IPS DF 6.9 (cell line): ENCODE measurements at regions not wholly inside any gene's neighbourhood (a gene's known extent, or its start where the extent isn't known, plus 50 kb on each side); places are given as distances from the start of the nearest gene placed in this dataset.

Source experiments
- DNase-seq: peaks from one replicate; pipeline ENCODE4 v3.0.0-alpha.2; 2013; ENCODE audit warnings: low read depth, low spot score
- H3K27ac ChIP-seq: one replicate; pipeline ENCODE4 v1.5.1; 2013; ENCODE audit warnings: low read length, control low read depth
- H3K27me3 ChIP-seq: 2 replicates; pipeline ENCODE4 v1.6.1; 2013; ENCODE audit warnings: mild to moderate bottlenecking, low read length; ENCODE audit not compliant: control insufficient read depth, insufficient read depth
- H3K36me3 ChIP-seq: 2 replicates; pipeline ENCODE4 v1.6.1; 2013; ENCODE audit warnings: low read length; ENCODE audit not compliant: control insufficient read depth, insufficient read depth
- H3K4me1 ChIP-seq: 2 replicates; pipeline ENCODE4 v1.6.1; 2013; ENCODE audit warnings: low read length; ENCODE audit not compliant: control insufficient read depth, insufficient read depth
- H3K4me3 ChIP-seq: 2 replicates; pipeline ENCODE4 v1.5.1; 2013; ENCODE audit warnings: mild to moderate bottlenecking, low read length
- H3K9me3 ChIP-seq: 2 replicates; pipeline ENCODE4 v1.6.1; 2013; ENCODE audit warnings: low read length, inconsistent platforms; ENCODE audit not compliant: control insufficient read depth, insufficient read depth
- WGBS: extraction: QIAGEN DNeasy Blood & Tissue Kit; methylation state at CpG from one replicate; pipeline ENCODE4 v1.1.7; 2013; ENCODE audit warnings: mixed read lengths, missing lambda C conversion rate; ENCODE audit not compliant: insufficient read length, insufficient coverage; 5-methylcytosine and 5-hydroxymethylcytosine counted together

GRCh38 chr16:22677024-22677830 is 136.7 kb upstream of the HS3ST2 start:
- H3K4me3 ChIP-seq, result no peak overlapping the region
- no peak for DNase-seq
- no peaks in the 10 kb centered on the region for H3K36me3 ChIP-seq
- no peaks in the 10 kb centered on the region for H3K9me3 ChIP-seq
- no peak overlapping the region for H3K27ac ChIP-seq
- H3K4me1 ChIP-seq, result no peaks in the 10 kb centered on the region
- WGBS, result no CpG with 5 or more reads among the region's 8 CpGs
- no peaks in the 10 kb centered on the region for H3K27me3 ChIP-seq

- no peak overlapping the region for H3K27ac ChIP-seq
- no peaks in the 10 kb centered on the region for H3K27me3 ChIP-seq
- H3K9me3 ChIP-seq, result no peaks in the 10 kb centered on the region
- no peaks in the 10 kb centered on the region for H3K4me1 ChIP-seq
- H3K4me3 ChIP-seq, result no peak overlapping the region
- WGBS, result no CpG with 5 or more reads among the region's 2 CpGs
- no peaks in the 10 kb centered on the region for H3K36me3 ChIP-seq
- DNase-seq, result no peak
These were observed 135.7 kb upstream of the HS3ST2 start for GRCh38 chr16:22678311-22678710.

GRCh38 chr16:22681554-22682291 is 132.2 kb upstream of the HS3ST2 start:
- Histone ChIP-seq H3K27ac (no peak overlapping the region), H3K27me3 (no peaks in the 10 kb centered on the region), H3K4me1 (no peaks in the 10 kb centered on the region), H3K4me3 (no peak overlapping the region), H3K9me3 (no peaks in the 10 kb centered on the region), H3K36me3 (no peaks in the 10 kb centered on the region)
- WGBS, result no CpG with 5 or more reads among the region's 17 CpGs
- DNase-seq, result no peak

GRCh38 chr16:22683258-22683657 is 130.7 kb upstream of the HS3ST2 start:
- H3K36me3 ChIP-seq, result no peaks in the 10 kb centered on the region
- no CpG with 5 or more reads among the region's 4 CpGs for WGBS
- DNase-seq, result no peak
- H3K4me1 ChIP-seq, result no peaks in the 10 kb centered on the region
- no peak overlapping the region for H3K27ac ChIP-seq
- H3K4me3 ChIP-seq, result no peak overlapping the region
- no peaks in the 10 kb centered on the region for H3K27me3 ChIP-seq
- H3K9me3 ChIP-seq, result no peaks in the 10 kb centered on the region

- DNase-seq, result no peak
- Histone ChIP-seq H3K9me3 (no peaks in the 10 kb centered on the region), H3K4me1 (no peaks in the 10 kb centered on the region), H3K27ac (no peak overlapping the region), H3K36me3 (no peaks in the 10 kb centered on the region), H3K4me3 (no peak overlapping the region), H3K27me3 (no peaks in the 10 kb centered on the region)
- no CpG with 5 or more reads among the region's 4 CpGs for WGBS
These were observed 130.0 kb upstream of the HS3ST2 start for GRCh38 chr16:22683730-22684573.

GRCh38 chr16:22684574-22685458 is 129.1 kb upstream of the HS3ST2 start:
- Histone ChIP-seq H3K4me3 (no peak overlapping the region), H3K27me3 (no peaks in the 10 kb centered on the region), H3K36me3 (no peaks in the 10 kb centered on the region), H3K9me3 (no peaks in the 10 kb centered on the region), H3K4me1 (no peaks in the 10 kb centered on the region), H3K27ac (no peak overlapping the region)
- no peak for DNase-seq
- no CpG with 5 or more reads among the region's 3 CpGs for WGBS

- no peaks in the 10 kb centered on the region for H3K36me3 ChIP-seq
- H3K9me3 ChIP-seq, result no peaks in the 10 kb centered on the region
- no peak for DNase-seq
- H3K27me3 ChIP-seq, result no peaks in the 10 kb centered on the region
- no CpG with 5 or more reads among the region's 3 CpGs for WGBS
- H3K4me1 ChIP-seq, result no peaks in the 10 kb centered on the region
- H3K27ac ChIP-seq, result no peak overlapping the region
- H3K4me3 ChIP-seq, result no peak overlapping the region
These were observed 128.5 kb upstream of the HS3ST2 start for GRCh38 chr16:22685459-22685830.

GRCh38 chr16:22687031-22687530 is 126.9 kb upstream of the HS3ST2 start:
- no peak overlapping the region for H3K27ac ChIP-seq
- no peak for DNase-seq
- H3K9me3 ChIP-seq, result no peaks in the 10 kb centered on the region
- no CpG with 5 or more reads among the region's 2 CpGs for WGBS
- no peaks in the 10 kb centered on the region for H3K27me3 ChIP-seq
- H3K36me3 ChIP-seq, result no peaks in the 10 kb centered on the region
- no peaks in the 10 kb centered on the region for H3K4me1 ChIP-seq
- no peak overlapping the region for H3K4me3 ChIP-seq

- WGBS, result no CpG with 5 or more reads among the region's 2 CpGs
- DNase-seq, result no peak
- Histone ChIP-seq H3K9me3 (no peaks in the 10 kb centered on the region), H3K27ac (no peak overlapping the region), H3K27me3 (no peaks in the 10 kb centered on the region), H3K4me3 (no peak overlapping the region), H3K4me1 (no peaks in the 10 kb centered on the region), H3K36me3 (no peaks in the 10 kb centered on the region)
These were observed 125.5 kb upstream of the HS3ST2 start for GRCh38 chr16:22688463-22688862.
